Stimulated activated effector memory CD8-positive, alpha-beta T cell treated with anti-CD3 and anti-CD28 coated beads, Interleukin-12 subunit alpha, Interleukin-12 subunit beta, amount 100 ng/mL, for 72 hours (primary cell): ENCODE measurements at regions not wholly inside any gene's neighbourhood (a gene's known extent, or its start where the extent isn't known, plus 50 kb on each side); places are given as distances from the start of the nearest gene placed in this dataset.

Experiments used
- ATAC-seq: fragments of 150-1000 bp; cut with Tn5 transposase; 2 replicates; pipeline ENCODE4 v1.10.0; 2021
- DNase-seq, 2 donors: peaks; one replicate each; pipeline ENCODE4 v3.0.0; 2021 to 2022; ENCODE audit warnings: low spot score in 2 of 2
- H3K27ac Mint-ChIP-seq: one replicate; pipeline ENCODE4 v1.8.0; 2022; ENCODE audit warnings: mild to moderate bottlenecking, mixed read lengths
- H3K36me3 Mint-ChIP-seq: one replicate; pipeline ENCODE4 v1.8.0; 2022; ENCODE audit warnings: mild to moderate bottlenecking, mixed read lengths
- H3K4me1 Mint-ChIP-seq: one replicate; pipeline ENCODE4 v1.8.0; 2022; ENCODE audit warnings: mixed read lengths
- H3K4me3 Mint-ChIP-seq: one replicate; pipeline ENCODE4 v1.8.0; 2022; ENCODE audit warnings: mild to moderate bottlenecking, mixed read lengths
- H3K9me3 Mint-ChIP-seq: one replicate; pipeline ENCODE4 v1.8.0; 2022; ENCODE audit warnings: mixed read lengths

GRCh38 chr22:22036588-22036987 is 54.0 kb upstream of the TOP3B start:
- H3K9me3 Mint-ChIP-seq = no peaks in the 10 kb centered on the region
- no peaks in the 10 kb centered on the region for H3K36me3 Mint-ChIP-seq
- no peak for DNase-seq
- H3K27ac Mint-ChIP-seq = peak overlapping the region; percentile 19
- ATAC-seq = no peak
- no peak overlapping the region for H3K4me3 Mint-ChIP-seq
- H3K4me1 Mint-ChIP-seq = no peaks in the 10 kb centered on the region

DNA sequence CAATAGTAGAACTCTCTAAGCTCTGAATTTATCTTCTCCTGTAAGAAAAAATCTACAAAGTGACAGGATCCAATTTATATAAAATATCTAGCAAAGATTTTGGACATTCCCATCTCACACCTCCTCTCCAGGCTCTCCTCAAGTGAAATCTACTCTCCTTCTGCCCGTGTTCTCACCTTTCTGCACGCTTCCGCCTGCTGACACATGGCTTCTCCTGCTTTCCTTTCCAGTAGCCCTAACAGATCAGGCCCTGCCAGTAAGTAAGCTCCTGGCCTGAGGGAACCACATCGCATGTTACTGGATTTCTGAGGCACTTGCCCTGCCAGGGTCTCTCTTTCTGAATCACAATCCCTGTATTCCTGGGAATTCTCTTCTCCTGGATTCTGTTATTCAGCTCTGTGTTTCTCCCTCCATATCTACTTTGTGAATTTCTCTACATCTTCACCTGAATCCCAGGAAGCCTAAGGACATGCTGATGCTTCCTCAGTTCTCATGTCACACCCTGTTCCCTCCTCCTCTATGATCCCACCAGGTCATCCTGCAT is 53.3 kb upstream of the TOP3B start:
- no peak overlapping the region for H3K4me3 Mint-ChIP-seq
- no peak for ATAC-seq
- DNase-seq = no peak
- H3K9me3 Mint-ChIP-seq = no peaks in the 10 kb centered on the region
- H3K27ac Mint-ChIP-seq = no peak overlapping the region
- H3K4me1 Mint-ChIP-seq = no peaks in the 10 kb centered on the region
- no peaks in the 10 kb centered on the region for H3K36me3 Mint-ChIP-seq

- Mint-ChIP-seq H3K4me1 (no peaks in the 10 kb centered on the region), H3K27ac (no peak overlapping the region), H3K9me3 (no peaks in the 10 kb centered on the region)
Observed at GRCh38 chr22:22035203-22035602, 52.6 kb upstream of the TOP3B start.

DNA sequence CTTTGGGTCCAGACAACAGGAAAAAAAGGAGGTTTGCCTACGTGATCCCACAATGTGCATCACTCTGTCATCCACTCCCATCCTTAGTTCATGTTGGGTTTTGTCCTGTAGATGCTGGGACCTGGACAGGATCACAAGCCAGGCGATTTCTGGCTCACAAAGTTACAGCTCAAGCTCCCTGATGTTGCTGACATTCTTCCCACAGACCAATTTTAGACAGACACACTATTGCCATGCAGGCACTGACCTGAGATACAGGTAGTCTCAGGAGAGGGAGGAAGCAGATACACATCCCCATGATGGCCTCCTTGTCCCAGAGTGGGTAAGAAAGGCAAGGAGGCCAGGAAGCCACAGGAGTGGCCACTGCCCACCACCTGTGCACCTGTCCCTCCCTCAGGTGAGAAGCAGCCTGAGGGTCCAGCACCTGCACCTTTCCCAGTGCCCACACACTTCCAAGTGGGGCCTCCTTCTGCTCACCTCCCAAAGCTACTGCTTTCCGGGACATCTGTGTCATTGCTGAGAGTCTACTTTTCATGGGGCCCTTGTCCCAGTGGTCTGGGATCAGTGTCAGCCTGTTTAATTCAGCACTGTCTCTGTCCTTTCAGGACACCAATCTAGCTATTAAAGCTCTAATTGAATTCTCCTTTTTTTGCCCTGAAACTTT is 52.0 kb upstream of the TOP3B start:
- Mint-ChIP-seq H3K36me3 (no peaks in the 10 kb centered on the region), H3K9me3 (no peaks in the 10 kb centered on the region), H3K4me1 (no peaks in the 10 kb centered on the region), H3K4me3 (no peak overlapping the region), H3K27ac (no peak overlapping the region)
- ATAC-seq (no peak), DNase-seq (no peak)

More at GRCh38 chr22:22035203-22035602, 52.6 kb upstream of the TOP3B start:
- Mint-ChIP-seq H3K4me3 (no peak overlapping the region), H3K36me3 (no peaks in the 10 kb centered on the region)
- ATAC-seq (no peak), DNase-seq (no peak)

- Mint-ChIP-seq H3K4me1 (no peaks in the 10 kb centered on the region), H3K4me3 (no peak overlapping the region), H3K36me3 (no peaks in the 10 kb centered on the region), H3K9me3 (no peaks in the 10 kb centered on the region), H3K27ac (no peak overlapping the region)
- no peak for ATAC-seq
- DNase-seq = no peak
Observed at GRCh38 chr22:22033803-22034468, 51.3 kb upstream of the TOP3B start.

GRCh38 chr22:22032906-22033802 is 50.6 kb upstream of the TOP3B start:
- H3K27ac Mint-ChIP-seq = no peak overlapping the region
- no peak for ATAC-seq
- H3K4me1 Mint-ChIP-seq = no peaks in the 10 kb centered on the region
- H3K9me3 Mint-ChIP-seq = no peaks in the 10 kb centered on the region
- H3K4me3 Mint-ChIP-seq = no peak overlapping the region
- no peak for DNase-seq
- no peaks in the 10 kb centered on the region for H3K36me3 Mint-ChIP-seq

- ATAC-seq = no peak
Observed at GRCh38 chr22:22032099-22032905, 49.7 kb upstream of the TOP3B start.

More at GRCh38 chr22:22032099-22032905, 49.7 kb upstream of the TOP3B start:
- no peak overlapping the region for H3K4me3 Mint-ChIP-seq
- H3K36me3 Mint-ChIP-seq = no peaks in the 10 kb centered on the region
- H3K4me1 Mint-ChIP-seq = no peaks in the 10 kb centered on the region
- H3K27ac Mint-ChIP-seq = no peak overlapping the region
- no peaks in the 10 kb centered on the region for H3K9me3 Mint-ChIP-seq
- no peak for DNase-seq
